ENCODE measurements at regions not wholly inside any gene's neighbourhood (a gene's known extent, or its start where the extent isn't known, plus 50 kb on each side); places are given as distances from the start of the nearest gene placed in this dataset.

DNA sequence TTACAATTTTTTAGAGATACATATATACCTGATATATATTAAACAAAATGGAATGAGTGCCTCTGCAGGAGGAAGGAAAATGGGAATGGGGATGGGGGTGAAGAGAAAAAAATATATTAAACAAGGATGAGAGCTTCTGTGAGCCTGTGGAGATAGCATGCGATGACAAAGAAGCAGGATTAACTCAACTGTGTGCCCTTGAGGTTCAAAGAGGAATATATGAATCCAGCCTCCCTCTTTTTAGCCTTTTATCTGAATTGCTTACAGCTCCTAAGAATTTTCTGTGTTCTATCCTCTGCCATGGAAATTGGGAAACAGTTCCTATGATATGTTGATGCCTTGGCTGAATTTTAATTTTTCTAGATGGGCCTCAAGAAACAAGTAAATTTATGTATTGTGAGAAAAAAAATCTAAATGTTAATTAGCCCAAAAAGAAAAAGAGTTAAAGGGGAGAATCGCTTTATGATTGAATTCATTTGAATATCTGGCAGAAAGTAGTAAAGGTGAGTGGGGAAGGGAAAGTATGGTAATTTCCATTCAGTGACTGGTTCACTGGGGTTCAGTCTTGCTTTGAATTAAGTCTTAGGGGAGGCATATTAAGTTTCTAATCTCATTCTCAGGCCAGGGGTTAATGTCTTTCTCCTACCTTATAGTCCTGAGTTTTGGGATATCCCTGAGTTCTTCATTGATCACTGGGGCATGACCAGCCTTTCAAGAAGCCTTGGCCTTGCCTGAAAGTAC, 106.3 kb upstream of the HMCN1 start:
- Histone ChIP-seq H3K9me1 (replicated peaks; ENCODE audit: control insufficient read depth, extremely low read depth, insufficient read depth, low read length) (no peaks in the 10 kb centered on the region), H2AFZ (ENCODE audit: low read depth, low read length) (no peak overlapping the region), H3K4me2 (ENCODE audit: insufficient read depth, low read length) (no peak overlapping the region), H3K4me1 (ENCODE audit: control insufficient read depth, extremely low read depth, insufficient read depth, low read length) (no peaks in the 10 kb centered on the region), H4K20me1 (replicated peaks; ENCODE audit: control insufficient read depth, extremely low read depth, insufficient read depth, low read length) (no peaks in the 10 kb centered on the region), H3K36me3 (ENCODE audit: control insufficient read depth in 2 of 2, extremely low read depth in 1 of 2, insufficient read depth in 2 of 2, low read length in 2 of 2) (no peaks in the 10 kb centered on the region), H3K9ac (replicated peaks; ENCODE audit: extremely low read depth, insufficient read depth, low read length) (no peak overlapping the region), H3K79me2 (ENCODE audit: control insufficient read depth, insufficient read depth, low read length) (no peaks in the 10 kb centered on the region), H3K27me3 (ENCODE audit: control insufficient read depth in 2 of 2, insufficient read depth in 2 of 2, low read length in 2 of 2) (no peaks in the 10 kb centered on the region), H3K9me3 (replicated peaks; ENCODE audit: control insufficient read depth, insufficient read depth, low read length) (no peaks in the 10 kb centered on the region), H3K27ac (ENCODE audit: insufficient read depth, low read depth, low read length) (no peak overlapping the region), H3K4me3 (replicated peaks in 1 of 3; ENCODE audit: insufficient read depth in 1 of 3, low read depth in 1 of 3, low read length in 3 of 3) (no peak overlapping the region)
- dilution Hi-C loops (cut with MboI; ENCODE audit: extremely low pct_ligation_motif_present, low sequenced_read_pairs) (no loop called here), intact Hi-C loops (cut with micrococcal nuclease) (no loop called here)
- TF ChIP-seq GATA2 (IDR thresholded peaks at IDR 0.05; ENCODE audit: insufficient read depth, insufficient read length, low read depth, low read length) (no peak), JUN (IDR thresholded peaks at IDR 0.05; ENCODE audit: borderline replicate concordance, insufficient read depth, insufficient read length, low read depth) (no peak), FOS (IDR thresholded peaks at IDR 0.05; ENCODE audit: borderline replicate concordance, insufficient read depth, low read length) (no peak), EZH2 (IDR thresholded peaks at IDR 0.05; ENCODE audit: borderline replicate concordance, low read depth, low read length, severe bottlenecking) (no peak), POLR2A (IDR thresholded peaks at IDR 0.05; ENCODE audit: low read depth, low read length) (no peak), MYC (IDR thresholded peaks at IDR 0.05; ENCODE audit: low read depth, low read length) (no peak), POLR2AphosphoS5 (IDR thresholded peaks at IDR 0.05; ENCODE audit: insufficient read depth, low read depth, low read length) (no peak)
- TF ChIP-seq, protein P1, sequence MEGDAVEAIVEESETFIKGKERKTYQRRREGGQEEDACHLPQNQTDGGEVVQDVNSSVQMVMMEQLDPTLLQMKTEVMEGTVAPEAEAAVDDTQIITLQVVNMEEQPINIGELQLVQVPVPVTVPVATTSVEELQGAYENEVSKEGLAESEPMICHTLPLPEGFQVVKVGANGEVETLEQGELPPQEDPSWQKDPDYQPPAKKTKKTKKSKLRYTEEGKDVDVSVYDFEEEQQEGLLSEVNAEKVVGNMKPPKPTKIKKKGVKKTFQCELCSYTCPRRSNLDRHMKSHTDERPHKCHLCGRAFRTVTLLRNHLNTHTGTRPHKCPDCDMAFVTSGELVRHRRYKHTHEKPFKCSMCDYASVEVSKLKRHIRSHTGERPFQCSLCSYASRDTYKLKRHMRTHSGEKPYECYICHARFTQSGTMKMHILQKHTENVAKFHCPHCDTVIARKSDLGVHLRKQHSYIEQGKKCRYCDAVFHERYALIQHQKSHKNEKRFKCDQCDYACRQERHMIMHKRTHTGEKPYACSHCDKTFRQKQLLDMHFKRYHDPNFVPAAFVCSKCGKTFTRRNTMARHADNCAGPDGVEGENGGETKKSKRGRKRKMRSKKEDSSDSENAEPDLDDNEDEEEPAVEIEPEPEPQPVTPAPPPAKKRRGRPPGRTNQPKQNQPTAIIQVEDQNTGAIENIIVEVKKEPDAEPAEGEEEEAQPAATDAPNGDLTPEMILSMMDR (IDR thresholded peaks at IDR 0.05; ENCODE audit: extremely low read depth in 1 of 2, insufficient read depth in 1 of 2, low read depth in 1 of 2, low read length in 2 of 2) = no peak
- TF ChIP-seq, protein P2, sequence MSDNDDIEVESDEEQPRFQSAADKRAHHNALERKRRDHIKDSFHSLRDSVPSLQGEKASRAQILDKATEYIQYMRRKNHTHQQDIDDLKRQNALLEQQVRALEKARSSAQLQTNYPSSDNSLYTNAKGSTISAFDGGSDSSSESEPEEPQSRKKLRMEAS (IDR thresholded peaks at IDR 0.05; ENCODE audit: insufficient read depth, insufficient read length) = no peak
- POLR2A ChIA-PET = no interaction called here
- FAIRE-seq (no peak), DNase-seq (ENCODE audit: low read depth, low spot score) (no peak)
- no TSS peak for BruUV-seq (replicated peaks)
- CTCF ChIA-PET = interaction anchor here (1.1 kb wide), 1 partner anchor 53 kb away, joined by 5 read pairs; no protein-coding TSS in a partner anchor

Data from endothelial cell of umbilical vein (primary cell).